Neural cell (in vitro differentiated cells): ENCODE measurements at regions not wholly inside any gene's neighbourhood (a gene's known extent, or its start where the extent isn't known, plus 50 kb on each side); places are given as distances from the start of the nearest gene placed in this dataset.

Experiments
- H2AFZ ChIP-seq: fragments of 200-600, 300-800 bp; sonication (generic), shearing (Covaris generic); 2 replicates; pipeline ENCODE4 v1.6.0; 2014; ENCODE audit warnings: low read depth, mild to moderate bottlenecking, antibody characterized with exemption, low read length, moderate library complexity
- H3F3A ChIP-seq: fragments of 200-600 bp; shearing (Covaris generic); 2 replicates; pipeline ENCODE4 v1.6.1; 2016; ENCODE audit warnings: mild to moderate bottlenecking, moderate library complexity, mixed read lengths, antibody characterized with exemption, low read length; ENCODE audit not compliant: insufficient read depth, poor library complexity, severe bottlenecking
- H3K27ac ChIP-seq: fragments of 200-600, 300-800 bp; sonication (generic), shearing (Covaris generic); 2 replicates; pipeline ENCODE4 v1.5.1; 2014; ENCODE audit warnings: mild to moderate bottlenecking, low read length, moderate library complexity
- H3K27me3 ChIP-seq: fragments of 300-800, 200-600 bp; sonication (generic), shearing (Covaris generic); 2 replicates; pipeline ENCODE4 v1.6.0; 2014; ENCODE audit warnings: mild to moderate bottlenecking, low read depth, low read length, moderate library complexity; ENCODE audit not compliant: insufficient read depth
- H3K36me3 ChIP-seq: fragments of 300-800, 200-600 bp; sonication (generic), shearing (Covaris generic); 2 replicates; pipeline ENCODE4 v1.5.1; 2014; ENCODE audit warnings: mild to moderate bottlenecking, antibody characterized with exemption, low read length, moderate library complexity; ENCODE audit not compliant: insufficient read depth
- H3K4me2 ChIP-seq: fragments of 300-800, 200-600 bp; sonication (generic), shearing (Covaris generic); 2 replicates; pipeline ENCODE4 v1.6.0; 2014; ENCODE audit warnings: mild to moderate bottlenecking, low read length
- H3K4me3 ChIP-seq: fragments of 300-800, 200-600 bp; sonication (generic), shearing (Covaris generic); 2 replicates; pipeline ENCODE4 v1.5.1; 2014; ENCODE audit warnings: mild to moderate bottlenecking, low read length, moderate library complexity
- H3K79me2 ChIP-seq: fragments of 200-600 bp; shearing (Covaris generic); replicated peaks from 2 replicates; pipeline ENCODE4 v1.6.0; 2014; ENCODE audit warnings: mild to moderate bottlenecking, low read length, moderate library complexity; ENCODE audit not compliant: insufficient read depth
- H3K9ac ChIP-seq: fragments of 300-800, 200-600 bp; sonication (generic), shearing (Covaris generic); 2 replicates; pipeline ENCODE4 v1.6.1; 2016; ENCODE audit warnings: mild to moderate bottlenecking, low read length, mixed read lengths
- H3K9me2 ChIP-seq: fragments of 200-600 bp; shearing (Covaris generic); 2 replicates; pipeline ENCODE4 v1.6.1; 2016; ENCODE audit warnings: mild to moderate bottlenecking, low read length, mixed read lengths; ENCODE audit not compliant: insufficient read depth
- H3K9me3 ChIP-seq: fragments of 200-600, 300-800 bp; sonication (generic), shearing (Covaris generic); 2 replicates; pipeline ENCODE4 v1.6.1; 2016; ENCODE audit warnings: mild to moderate bottlenecking, mixed run types, low read length, moderate library complexity, mixed read lengths
- H4K20me1 ChIP-seq: fragments of 200-600 bp; shearing (Covaris generic); 2 replicates; pipeline ENCODE4 v1.6.1; 2016; ENCODE audit warnings: mild to moderate bottlenecking, mixed run types; ENCODE audit not compliant: insufficient read depth
- EP300 ChIP-seq: fragments of 450-650 bp; conservative IDR thresholded peaks from 2 replicates; pipeline ENCODE4 v1.6.1; 2014; ENCODE audit warnings: antibody characterized with exemption, mild to moderate bottlenecking, moderate library complexity; ENCODE audit not compliant: poor library complexity, severe bottlenecking
- EZH2 ChIP-seq: fragments of 200-600, 300-800 bp; shearing (Covaris generic), sonication (generic); IDR thresholded peaks from 2 replicates; pipeline ENCODE4 v1.6.1; 2014; ENCODE audit warnings: antibody characterized with exemption, low read length, borderline replicate concordance, mild to moderate bottlenecking; ENCODE audit not compliant: insufficient read depth, poor library complexity, severe bottlenecking
- MXI1 ChIP-seq: fragments of 450-650 bp; conservative IDR thresholded peaks from 2 replicates; pipeline ENCODE4 v1.6.1; 2014; ENCODE audit warnings: antibody characterized with exemption, mild to moderate bottlenecking; ENCODE audit not compliant: poor library complexity, severe bottlenecking
- POLR2AphosphoS5 ChIP-seq: IDR thresholded peaks from 2 replicates; pipeline ENCODE4 v1.6.1; 2012
- RAD21 ChIP-seq: fragments of 450-650 bp; conservative IDR thresholded peaks from 2 replicates; pipeline ENCODE4 v1.6.1; 2014; ENCODE audit warnings: antibody characterized with exemption, mild to moderate bottlenecking, moderate library complexity
- REST ChIP-seq: IDR thresholded peaks from 2 replicates; pipeline ENCODE4 v1.6.1; 2012; ENCODE audit warnings: borderline replicate concordance
- SMC3 ChIP-seq: fragments of 450-650 bp; conservative IDR thresholded peaks from 2 replicates; pipeline ENCODE4 v1.6.1; 2014; ENCODE audit warnings: antibody characterized with exemption, mild to moderate bottlenecking, moderate library complexity; ENCODE audit not compliant: poor library complexity
- TAF1 ChIP-seq: IDR thresholded peaks from 2 replicates; pipeline ENCODE4 v1.6.1; 2012; ENCODE audit warnings: low read depth
- TF ChIP-seq, protein P1 (sequence below): fragments of 450-650 bp; IDR thresholded peaks from 2 replicates; pipeline ENCODE4 v1.5.1; 2014; ENCODE audit warnings: antibody characterized with exemption, mild to moderate bottlenecking, moderate library complexity; ENCODE audit not compliant: poor library complexity, severe bottlenecking

GRCh38 chr1:178620584-178621475 is 104.2 kb upstream of the RALGPS2 start:
- TF ChIP-seq, protein P1, sequence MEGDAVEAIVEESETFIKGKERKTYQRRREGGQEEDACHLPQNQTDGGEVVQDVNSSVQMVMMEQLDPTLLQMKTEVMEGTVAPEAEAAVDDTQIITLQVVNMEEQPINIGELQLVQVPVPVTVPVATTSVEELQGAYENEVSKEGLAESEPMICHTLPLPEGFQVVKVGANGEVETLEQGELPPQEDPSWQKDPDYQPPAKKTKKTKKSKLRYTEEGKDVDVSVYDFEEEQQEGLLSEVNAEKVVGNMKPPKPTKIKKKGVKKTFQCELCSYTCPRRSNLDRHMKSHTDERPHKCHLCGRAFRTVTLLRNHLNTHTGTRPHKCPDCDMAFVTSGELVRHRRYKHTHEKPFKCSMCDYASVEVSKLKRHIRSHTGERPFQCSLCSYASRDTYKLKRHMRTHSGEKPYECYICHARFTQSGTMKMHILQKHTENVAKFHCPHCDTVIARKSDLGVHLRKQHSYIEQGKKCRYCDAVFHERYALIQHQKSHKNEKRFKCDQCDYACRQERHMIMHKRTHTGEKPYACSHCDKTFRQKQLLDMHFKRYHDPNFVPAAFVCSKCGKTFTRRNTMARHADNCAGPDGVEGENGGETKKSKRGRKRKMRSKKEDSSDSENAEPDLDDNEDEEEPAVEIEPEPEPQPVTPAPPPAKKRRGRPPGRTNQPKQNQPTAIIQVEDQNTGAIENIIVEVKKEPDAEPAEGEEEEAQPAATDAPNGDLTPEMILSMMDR: no peak
- TF ChIP-seq MXI1 (no peak), EZH2 (no peak), RAD21 (no peak)
- H3K4me3 ChIP-seq: no peak overlapping the region
- H3K36me3 ChIP-seq: no peaks in the 10 kb centered on the region
- no peaks in the 10 kb centered on the region for H3F3A ChIP-seq
- no peak overlapping the region for H2AFZ ChIP-seq
- H3K27me3 ChIP-seq: no peaks in the 10 kb centered on the region
- no peaks in the 10 kb centered on the region for H3K9me3 ChIP-seq
- H3K9me2 ChIP-seq: no peaks in the 10 kb centered on the region
- H4K20me1 ChIP-seq: no peaks in the 10 kb centered on the region
- no peak overlapping the region for H3K4me2 ChIP-seq
- no peak overlapping the region for H3K27ac ChIP-seq
- no peaks in the 10 kb centered on the region for H3K79me2 ChIP-seq
- H3K9ac ChIP-seq: no peak overlapping the region

- Histone ChIP-seq H3K9ac (no peak overlapping the region), H3K9me2 (no peaks in the 10 kb centered on the region), H2AFZ (no peak overlapping the region), H3K9me3 (no peaks in the 10 kb centered on the region), H4K20me1 (no peaks in the 10 kb centered on the region), H3K36me3 (no peaks in the 10 kb centered on the region), H3K27ac (no peak overlapping the region), H3F3A (no peaks in the 10 kb centered on the region), H3K4me3 (no peak overlapping the region), H3K4me2 (no peak overlapping the region), H3K27me3 (no peaks in the 10 kb centered on the region), H3K79me2 (no peaks in the 10 kb centered on the region)
- TF ChIP-seq, protein P1: no peak
- TF ChIP-seq REST: no peak
- TF ChIP-seq POLR2AphosphoS5: no peak
- no peak for TF ChIP-seq MXI1
- TF ChIP-seq RAD21: no peak
- no peak for TF ChIP-seq TAF1
- no peak for TF ChIP-seq SMC3
- TF ChIP-seq EZH2: no peak
- TF ChIP-seq EP300: no peak
Measured at GRCh38 chr1:178621822-178622221, 103.2 kb upstream of the RALGPS2 start.
